IMR-90 (cell line): ENCODE measurements at regions not wholly inside any gene's neighbourhood (a gene's known extent, or its start where the extent isn't known, plus 50 kb on each side); places are given as distances from the start of the nearest gene placed in this dataset.

ENCODE experiments used
- ATAC-seq: fragments of 200-7000 bp; cut with Tn5 transposase; 2 replicates; pipeline ENCODE4 v1.9.1; 2020; ENCODE audit warnings: low read depth, mild to moderate bottlenecking, moderate library complexity
- BruUV-seq: library from RNA; stranded (reverse); fragments of 400-500 nt; replicated peaks from 2 replicates; lab custom pipeline; 2021; lab: Mats Ljungman, UMichigan
- CTCF ChIA-PET: fragments of 300-600 bp; formaldehyde crosslinking; extraction: SDS; loops from one replicate; lab custom pipeline; 2021; ENCODE audit warnings: antibody characterized with exemption; lab: Yijun Ruan, JAX
- POLR2A ChIA-PET: fragments of 300-600 bp; sonication (Branson Sonifier 250); formaldehyde crosslinking; loops from one replicate; lab custom pipeline; 2022; ENCODE audit warnings: antibody characterized with exemption; ENCODE audit not compliant: unreplicated experiment; lab: Charles Lee
- DNase-seq: peaks from one replicate; pipeline ENCODE4 v3.0.0; 2013
- H2AFZ ChIP-seq: replicated peaks from 2 replicates; pipeline ENCODE3; 2013; ENCODE audit warnings: low read length, mild to moderate bottlenecking; ENCODE audit not compliant: poor library complexity
- H2AK5ac ChIP-seq: 2 replicates; pipeline ENCODE4 v1.6.1; 2013; ENCODE audit warnings: low read depth, low read length, inconsistent platforms
- H2AK9ac ChIP-seq: replicated peaks from 2 replicates; pipeline ENCODE3; 2013; ENCODE audit warnings: mild to moderate bottlenecking, low read depth, low read length, moderate library complexity; ENCODE audit not compliant: poor library complexity
- H2BK120ac ChIP-seq: 2 replicates; pipeline ENCODE4 v1.6.1; 2013; ENCODE audit warnings: low read depth, low read length, inconsistent platforms
- H2BK15ac ChIP-seq: 3 replicates; pipeline ENCODE4 v1.6.1; 2013; ENCODE audit warnings: low read depth, low read length, inconsistent platforms
- H2BK20ac ChIP-seq: 2 replicates; pipeline ENCODE4 v1.6.1; 2013; ENCODE audit warnings: low read depth, mild to moderate bottlenecking, inconsistent platforms, low read length, moderate library complexity
- H2BK5ac ChIP-seq: 2 replicates; pipeline ENCODE4 v1.6.1; 2013; ENCODE audit warnings: mild to moderate bottlenecking, low read depth, low read length, inconsistent platforms; ENCODE audit not compliant: poor library complexity, severe bottlenecking
- H3K14ac ChIP-seq: replicated peaks from 2 replicates; pipeline ENCODE4 v1.6.1; 2013; ENCODE audit warnings: low read depth, low read length, inconsistent platforms
- H3K18ac ChIP-seq: 2 replicates; pipeline ENCODE4 v1.6.1; 2013; ENCODE audit warnings: low read depth, low read length, control low read depth
- H3K23ac ChIP-seq: 2 replicates; pipeline ENCODE4 v1.6.1; 2013; ENCODE audit warnings: low read depth, low read length, inconsistent platforms
- H3K27ac ChIP-seq: 2 replicates; pipeline ENCODE4 v1.5.1; 2013; ENCODE audit warnings: mild to moderate bottlenecking, control low read depth, low read length; ENCODE audit not compliant: insufficient read depth
- H3K27me3 ChIP-seq: 2 replicates; pipeline ENCODE4 v1.6.1; 2013; ENCODE audit warnings: low read length; ENCODE audit not compliant: control insufficient read depth, insufficient read depth
- H3K36me3 ChIP-seq: 2 replicates; pipeline ENCODE4 v1.6.1; 2013; ENCODE audit warnings: low read length, mixed read lengths; ENCODE audit not compliant: control insufficient read depth, insufficient read depth
- H3K4ac ChIP-seq: 2 replicates; pipeline ENCODE4 v1.6.1; 2013; ENCODE audit warnings: low read depth, low read length, inconsistent platforms
- H3K4me1 ChIP-seq: 2 replicates; pipeline ENCODE4 v1.6.1; 2013; ENCODE audit warnings: low read length, mixed read lengths; ENCODE audit not compliant: control insufficient read depth, insufficient read depth
- H3K4me2 ChIP-seq: 2 replicates; pipeline ENCODE4 v1.6.1; 2013; ENCODE audit warnings: low read depth, mild to moderate bottlenecking, control low read depth, low read length, moderate library complexity
- H3K4me3 ChIP-seq: 2 replicates; pipeline ENCODE4 v1.5.1; 2013; ENCODE audit warnings: low read depth, mild to moderate bottlenecking, control low read depth, low read length, moderate library complexity; ENCODE audit not compliant: insufficient read depth
- H3K56ac ChIP-seq: 2 replicates; pipeline ENCODE4 v1.6.1; 2013; ENCODE audit warnings: low read length, inconsistent platforms; ENCODE audit not compliant: insufficient read depth; ENCODE audit errors: extremely low read depth
- H3K79me1 ChIP-seq, 2 experiments: 2 replicates each; pipeline ENCODE4 v1.6.1; 2013; ENCODE audit warnings: low read length in 2 of 2, inconsistent platforms in 1 of 2, low read depth in 1 of 2
- H3K9ac ChIP-seq: 2 replicates; pipeline ENCODE4 v1.6.1; 2013; ENCODE audit warnings: low read depth, low read length, control low read depth
- H3K9me1 ChIP-seq: 2 replicates; pipeline ENCODE4 v1.6.1; 2013; ENCODE audit warnings: low read length, inconsistent platforms; ENCODE audit not compliant: insufficient read depth
- H3K9me3 ChIP-seq: 2 replicates; pipeline ENCODE4 v1.6.1; 2013; ENCODE audit warnings: low read length; ENCODE audit not compliant: control insufficient read depth, insufficient read depth
- H4K20me1 ChIP-seq: 2 replicates; pipeline ENCODE4 v1.6.1; 2013; ENCODE audit warnings: low read length, inconsistent platforms; ENCODE audit not compliant: insufficient read depth
- H4K5ac ChIP-seq: 2 replicates; pipeline ENCODE4 v1.6.1; 2013; ENCODE audit warnings: mild to moderate bottlenecking, low read depth, low read length, control low read depth
- H4K8ac ChIP-seq, 2 experiments: 2 replicates each; pipeline ENCODE4 v1.6.1; 2013; ENCODE audit warnings: low read depth in 2 of 2, low read length in 2 of 2, control low read depth in 1 of 2, inconsistent platforms in 1 of 2
- H4K91ac ChIP-seq: 2 replicates; pipeline ENCODE4 v1.6.1; 2013; ENCODE audit warnings: low read depth, low read length, inconsistent platforms; ENCODE audit not compliant: insufficient read depth
- BHLHE40 ChIP-seq: fragments of 150-350 bp; IDR thresholded peaks from 2 replicates; pipeline ENCODE4 v1.6.1; 2016; ENCODE audit warnings: mild to moderate bottlenecking, low read depth, low read length
- CEBPB ChIP-seq: IDR thresholded peaks from 2 replicates; pipeline ENCODE4 v1.6.1; 2012; ENCODE audit warnings: low read depth, low read length, improper control_type of control experiment
- CHD1 ChIP-seq: IDR thresholded peaks from 2 replicates; pipeline ENCODE4 v1.6.1; 2012; ENCODE audit warnings: low read depth, low read length, improper control_type of control experiment
- FOS ChIP-seq: fragments of 150-350 bp; IDR thresholded peaks from 2 replicates; pipeline ENCODE4 v1.6.1; 2016; ENCODE audit warnings: low read depth, low read length
- MAFK ChIP-seq: IDR thresholded peaks from 2 replicates; pipeline ENCODE4 v1.6.1; 2012; ENCODE audit warnings: low read depth, low read length, improper control_type of control experiment
- MAZ ChIP-seq: IDR thresholded peaks from 2 replicates; pipeline ENCODE4 v1.6.1; 2012; ENCODE audit warnings: low read depth, mild to moderate bottlenecking, low read length, improper control_type of control experiment, moderate library complexity, borderline replicate concordance
- MXI1 ChIP-seq: IDR thresholded peaks from 2 replicates; pipeline ENCODE4 v1.6.1; 2012; ENCODE audit warnings: low read depth, mild to moderate bottlenecking, low read length, moderate library complexity, borderline replicate concordance
- NFE2L2 ChIP-seq: fragments of 150-350 bp; IDR thresholded peaks from 2 replicates; pipeline ENCODE4 v1.6.1; 2016; ENCODE audit warnings: low read depth, mild to moderate bottlenecking, low read length
- POLR2A ChIP-seq: IDR thresholded peaks from 2 replicates; pipeline ENCODE4 v1.6.1; 2012; ENCODE audit warnings: mild to moderate bottlenecking, low read depth, low read length
- RAD21 ChIP-seq: IDR thresholded peaks from 2 replicates; pipeline ENCODE4 v1.6.1; 2012; ENCODE audit warnings: low read length, improper control_type of control experiment
- RFX5 ChIP-seq: IDR thresholded peaks from 2 replicates; pipeline ENCODE4 v1.8.0; 2012; ENCODE audit warnings: low read depth, mild to moderate bottlenecking, low read length, moderate library complexity
- SMC3 ChIP-seq: fragments of 150-350 bp; IDR thresholded peaks from 2 replicates; pipeline ENCODE4 v1.6.1; 2016; ENCODE audit warnings: low read depth, mild to moderate bottlenecking, antibody characterized with exemption, low read length, moderate library complexity
- WGBS, 2 experiments: methylation state at CpG; one replicate each; pipeline versions ENCODE4 v1.1.5 to v1.1.7; 2013; ENCODE audit warnings: missing lambda C conversion rate in 2 of 2; ENCODE audit not compliant: insufficient read length in 1 of 2; ENCODE audit errors: extremely low coverage in 2 of 2; 5-methylcytosine and 5-hydroxymethylcytosine counted together
- dilution Hi-C: fragments of 300-500 bp; cut with HindIII; formaldehyde crosslinking; loops from one replicate; pipeline ENCODE4 v1.14.3; 2018; ENCODE audit warnings: low sequenced_read_pairs; ENCODE audit not compliant: unreplicated experiment
- in situ Hi-C: fragments of 300-500 bp; cut with MboI; formaldehyde crosslinking; loops from 3 replicates; pipeline ENCODE4 v1.14.3; 2019; ENCODE audit warnings: low sequenced_read_pairs, inconsistent platforms, mixed read lengths
- intact Hi-C: fragments of 100-400 bp; cut with micrococcal nuclease; formaldehyde crosslinking; loops from 2 replicates; pipeline ENCODE4 v1.10.0; 2022
- TF ChIP-seq, protein P1 (sequence below): fragments of 150-350 bp; IDR thresholded peaks from 2 replicates; pipeline ENCODE4 v1.6.1; 2017; ENCODE audit warnings: mild to moderate bottlenecking, antibody characterized with exemption, low read length, low read depth
- TF ChIP-seq, protein P2 (sequence below): conservative IDR thresholded peaks from 2 replicates; pipeline ENCODE4 v1.5.1; 2012; ENCODE audit warnings: mild to moderate bottlenecking, low read depth, low read length, improper control_type of control experiment
- TF ChIP-seq, protein P3 (sequence below): fragments of 150-350 bp; IDR thresholded peaks from 2 replicates; pipeline ENCODE4 v1.6.1; 2016; ENCODE audit warnings: low read depth, mild to moderate bottlenecking, low read length, moderate library complexity, borderline replicate concordance

DNA sequence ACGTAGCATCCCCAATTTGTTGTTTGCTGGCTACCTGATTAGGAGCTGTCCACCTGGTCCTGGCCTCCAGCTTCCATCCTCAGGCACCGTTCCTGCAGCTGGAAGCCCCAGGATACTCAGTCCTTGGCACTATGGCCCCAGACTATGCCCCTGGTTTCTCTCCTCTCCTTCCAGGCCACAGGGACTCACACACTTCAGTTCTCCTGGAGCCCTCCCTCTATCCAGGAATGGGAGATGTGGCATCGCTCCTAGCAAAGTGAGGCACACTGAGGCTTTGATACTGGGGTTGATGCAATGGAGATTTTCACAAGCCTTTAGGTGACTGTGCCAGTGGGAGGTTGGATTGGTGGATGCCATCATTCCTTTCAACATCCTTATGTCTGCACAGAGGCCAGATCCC lies 142.8 kb upstream of the B3GAT1 start:
- dilution Hi-C loops = no loop called here

More for the DNA sequence above, 142.8 kb upstream of the B3GAT1 start:
- no peaks in the 10 kb centered on the region for H4K20me1 ChIP-seq
- DNase-seq (no peak), ATAC-seq (no peak)
- CTCF ChIA-PET = no interaction called here
- no peaks in the 10 kb centered on the region for H3K27me3 ChIP-seq
- no peak overlapping the region for H4K5ac ChIP-seq
- H3K79me1 ChIP-seq = no peaks in the 10 kb centered on the region
- peaks cover 30% of the 10 kb centered on the region for H3K9me3 ChIP-seq
- no peak overlapping the region for H3K27ac ChIP-seq
- intact Hi-C loops (no loop called here), in situ Hi-C loops (no loop called here)
- POLR2A ChIA-PET = no interaction called here
- no peak overlapping the region for H2AK5ac ChIP-seq
- H2AFZ ChIP-seq = no peak overlapping the region
- no peak overlapping the region for H3K4ac ChIP-seq
- no peaks in the 10 kb centered on the region for H3K9me1 ChIP-seq
- H4K91ac ChIP-seq = no peak overlapping the region
- no peak overlapping the region for H4K8ac ChIP-seq
- H3K14ac ChIP-seq = no peak overlapping the region
- 20% methylated on average over 2 of the region's 3 CpGs; no CpG with 5 or more reads in 1 of the 2 experiments for WGBS, 2 experiments
- H2BK15ac ChIP-seq = no peak overlapping the region
- H3K36me3 ChIP-seq = no peaks in the 10 kb centered on the region
- no peak overlapping the region for H3K18ac ChIP-seq
- no peak overlapping the region for H3K23ac ChIP-seq
- TF ChIP-seq, protein P1, sequence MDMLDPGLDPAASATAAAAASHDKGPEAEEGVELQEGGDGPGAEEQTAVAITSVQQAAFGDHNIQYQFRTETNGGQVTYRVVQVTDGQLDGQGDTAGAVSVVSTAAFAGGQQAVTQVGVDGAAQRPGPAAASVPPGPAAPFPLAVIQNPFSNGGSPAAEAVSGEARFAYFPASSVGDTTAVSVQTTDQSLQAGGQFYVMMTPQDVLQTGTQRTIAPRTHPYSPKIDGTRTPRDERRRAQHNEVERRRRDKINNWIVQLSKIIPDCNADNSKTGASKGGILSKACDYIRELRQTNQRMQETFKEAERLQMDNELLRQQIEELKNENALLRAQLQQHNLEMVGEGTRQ = no peak
- TF ChIP-seq BHLHE40 (no peak), CEBPB (no peak), SMC3 (no peak), RFX5 (no peak), MAFK (no peak), POLR2A (no peak), FOS (no peak), CHD1 (no peak), RAD21 (no peak), MXI1 (no peak), MAZ (no peak), NFE2L2 (no peak)
- TF ChIP-seq, protein P2, sequence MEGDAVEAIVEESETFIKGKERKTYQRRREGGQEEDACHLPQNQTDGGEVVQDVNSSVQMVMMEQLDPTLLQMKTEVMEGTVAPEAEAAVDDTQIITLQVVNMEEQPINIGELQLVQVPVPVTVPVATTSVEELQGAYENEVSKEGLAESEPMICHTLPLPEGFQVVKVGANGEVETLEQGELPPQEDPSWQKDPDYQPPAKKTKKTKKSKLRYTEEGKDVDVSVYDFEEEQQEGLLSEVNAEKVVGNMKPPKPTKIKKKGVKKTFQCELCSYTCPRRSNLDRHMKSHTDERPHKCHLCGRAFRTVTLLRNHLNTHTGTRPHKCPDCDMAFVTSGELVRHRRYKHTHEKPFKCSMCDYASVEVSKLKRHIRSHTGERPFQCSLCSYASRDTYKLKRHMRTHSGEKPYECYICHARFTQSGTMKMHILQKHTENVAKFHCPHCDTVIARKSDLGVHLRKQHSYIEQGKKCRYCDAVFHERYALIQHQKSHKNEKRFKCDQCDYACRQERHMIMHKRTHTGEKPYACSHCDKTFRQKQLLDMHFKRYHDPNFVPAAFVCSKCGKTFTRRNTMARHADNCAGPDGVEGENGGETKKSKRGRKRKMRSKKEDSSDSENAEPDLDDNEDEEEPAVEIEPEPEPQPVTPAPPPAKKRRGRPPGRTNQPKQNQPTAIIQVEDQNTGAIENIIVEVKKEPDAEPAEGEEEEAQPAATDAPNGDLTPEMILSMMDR = no peak
- TF ChIP-seq, protein P3, sequence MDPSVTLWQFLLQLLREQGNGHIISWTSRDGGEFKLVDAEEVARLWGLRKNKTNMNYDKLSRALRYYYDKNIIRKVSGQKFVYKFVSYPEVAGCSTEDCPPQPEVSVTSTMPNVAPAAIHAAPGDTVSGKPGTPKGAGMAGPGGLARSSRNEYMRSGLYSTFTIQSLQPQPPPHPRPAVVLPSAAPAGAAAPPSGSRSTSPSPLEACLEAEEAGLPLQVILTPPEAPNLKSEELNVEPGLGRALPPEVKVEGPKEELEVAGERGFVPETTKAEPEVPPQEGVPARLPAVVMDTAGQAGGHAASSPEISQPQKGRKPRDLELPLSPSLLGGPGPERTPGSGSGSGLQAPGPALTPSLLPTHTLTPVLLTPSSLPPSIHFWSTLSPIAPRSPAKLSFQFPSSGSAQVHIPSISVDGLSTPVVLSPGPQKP = no peak
- H3K9ac ChIP-seq = no peak overlapping the region
- no peak overlapping the region for H3K4me3 ChIP-seq
- no peak overlapping the region for H3K4me2 ChIP-seq
- H2BK120ac ChIP-seq = no peak overlapping the region
- no peak overlapping the region for H2BK5ac ChIP-seq
- H3K56ac ChIP-seq = no peak overlapping the region
- H2AK9ac ChIP-seq = no peak overlapping the region
- H2BK20ac ChIP-seq = no peak overlapping the region
- H3K4me1 ChIP-seq = no peaks in the 10 kb centered on the region
- BruUV-seq = no TSS peak
